ENCODE measurements at regions not wholly inside any gene's neighbourhood (a gene's known extent, or its start where the extent isn't known, plus 50 kb on each side); places are given as distances from the start of the nearest gene placed in this dataset.
"Not testable (repeated sequence)": the region's sequence is repeated elsewhere in the genome, so short reads cannot be mapped to it uniquely, and the experiment has no call there.

- Histone ChIP-seq H3K27ac (no peak overlapping the region), H3K9me3 (peaks cover 6 to 14% (median 10%) of the 10 kb centered on the region in 4 donors), H3K36me3 (no peaks in the 10 kb centered on the region), H3K4me1 (no peaks in the 10 kb centered on the region), H3K4me3 (no peak overlapping the region), H3K27me3 (no peaks in the 10 kb centered on the region)
- no peak for DNase-seq
- TF ChIP-seq POLR2AphosphoS5 (IDR thresholded peaks at IDR 0.05) (no peak), CTCF (IDR thresholded peaks at IDR 0.05) (no peak), POLR2A (IDR thresholded peaks at IDR 0.05) (no peak), EP300 (IDR thresholded peaks at IDR 0.05) (no peak)
- intact Hi-C loops (cut with DNase I; ENCODE audit: low total_unique reads) = no loop called here
- 86 to 97% (median 95%) methylated on average over 1 of the region's 1 CpG for WGBS, 5 donors
Measured at GRCh38 chr4:104649631-104650030, 154.9 kb upstream of the CXXC4 start.

GRCh38 chr4:104662269-104662668 lies 167.6 kb upstream of the CXXC4 start:
- H3K27ac ChIP-seq; H3K36me3 ChIP-seq; H3K4me1 ChIP-seq; H3K4me3 ChIP-seq; DNase-seq; intact Hi-C loops (cut with DNase I; ENCODE audit: low total_unique reads); H3K27me3 ChIP-seq; H3K9me3 ChIP-seq: not testable (repeated sequence)
- 78 to 92% (median 89%) methylated on average over 3 of the region's 3 CpGs for WGBS, 5 donors

- Histone ChIP-seq H3K4me1 (no peaks in the 10 kb centered on the region), H3K36me3 (no peaks in the 10 kb centered on the region), H3K27me3 (no peaks in the 10 kb centered on the region), H3K27ac (no peak overlapping the region), H3K9me3 (no peaks in the 10 kb centered on the region), H3K4me3 (no peak overlapping the region)
- 16 to 41% (median 32%) methylated on average over 3 of the region's 3 CpGs for WGBS, 5 donors
- DNase-seq = peak in 1 of 2 donors; percentile 78
- intact Hi-C loops (cut with DNase I; ENCODE audit: low total_unique reads) = no loop called here
- TF ChIP-seq POLR2AphosphoS5 (IDR thresholded peaks at IDR 0.05) = no peak
- no peak for TF ChIP-seq POLR2A (IDR thresholded peaks at IDR 0.05)
- no peak for TF ChIP-seq CTCF (IDR thresholded peaks at IDR 0.05)
- no peak for TF ChIP-seq EP300 (IDR thresholded peaks at IDR 0.05)
Measured at GRCh38 chr4:104677116-104677515, 182.4 kb upstream of the CXXC4 start.

GRCh38 chr4:104682311-104682710 lies 187.6 kb upstream of the CXXC4 start:
- H3K27ac ChIP-seq = no peak overlapping the region
- no peak overlapping the region for H3K4me3 ChIP-seq
- intact Hi-C loops (cut with DNase I; ENCODE audit: low total_unique reads) = no loop called here
- no peaks in the 10 kb centered on the region for H3K4me1 ChIP-seq
- H3K27me3 ChIP-seq = no peaks in the 10 kb centered on the region
- 78 to 96% (median 80%) methylated on average over 1 of the region's 1 CpG for WGBS, 5 donors
- TF ChIP-seq POLR2AphosphoS5 (IDR thresholded peaks at IDR 0.05) = no peak
- no peak for TF ChIP-seq EP300 (IDR thresholded peaks at IDR 0.05)
- TF ChIP-seq CTCF (IDR thresholded peaks at IDR 0.05) = no peak
- no peak for TF ChIP-seq POLR2A (IDR thresholded peaks at IDR 0.05)
- H3K9me3 ChIP-seq = peaks cover 0 to 7% (median 5%) of the 10 kb centered on the region in 4 donors
- H3K36me3 ChIP-seq = no peaks in the 10 kb centered on the region
- no peak for DNase-seq

GRCh38 chr4:104693601-104694201 lies 199.0 kb upstream of the CXXC4 start:
- Histone ChIP-seq H3K36me3 (no peaks in the 10 kb centered on the region), H3K4me1 (no peaks in the 10 kb centered on the region), H3K9me3 (no peaks in the 10 kb centered on the region), H3K4me3 (no peak overlapping the region), H3K27ac (no peak overlapping the region), H3K27me3 (no peaks in the 10 kb centered on the region)
- 68 to 77% (median 74%) methylated on average over 5 of the region's 5 CpGs for WGBS, 5 donors
- DNase-seq = no peak
- intact Hi-C loops (cut with DNase I; ENCODE audit: low total_unique reads) = no loop called here
- TF ChIP-seq POLR2A (IDR thresholded peaks at IDR 0.05) (no peak), EP300 (IDR thresholded peaks at IDR 0.05) (no peak), CTCF (IDR thresholded peaks at IDR 0.05) (no peak), POLR2AphosphoS5 (IDR thresholded peaks at IDR 0.05) (no peak)
